ENCODE measurements at regions not wholly inside any gene's neighbourhood (a gene's known extent, or its start where the extent isn't known, plus 50 kb on each side); places are given as distances from the start of the nearest gene placed in this dataset.

DNA sequence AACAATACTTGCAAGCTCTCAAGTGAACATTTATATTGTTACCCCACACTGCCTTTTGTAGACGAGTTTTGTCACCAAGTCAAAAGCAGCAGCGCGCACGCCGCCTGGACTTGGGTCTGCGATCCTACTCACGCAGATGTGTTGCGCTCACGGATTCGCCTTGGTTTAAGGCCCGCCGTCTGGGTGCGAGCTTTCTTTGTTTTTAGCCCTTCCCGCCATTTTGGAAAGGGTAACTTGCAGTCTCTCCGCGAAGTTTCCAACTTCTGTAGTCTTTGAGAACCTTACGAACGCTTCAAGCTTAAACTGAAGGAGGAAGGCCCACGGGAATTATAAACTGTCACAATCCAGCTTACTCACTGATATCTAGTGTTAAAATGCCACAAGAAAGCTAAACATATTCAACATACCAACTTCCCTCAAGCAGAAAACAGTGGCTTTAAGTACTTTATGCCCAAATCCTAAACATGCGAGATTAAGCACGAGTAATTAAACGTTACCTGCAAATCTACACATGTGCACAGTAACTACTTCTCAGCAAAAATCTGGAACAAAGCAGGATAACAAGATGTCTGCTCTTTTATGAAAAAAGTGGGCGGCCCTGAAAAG, 80.4 kb upstream of the BTN3A2 start:
- DNase-seq, result peak; percentile 53 to 75 (median 58)

GRCh38 chr6:26285143-26286134, 79.6 kb upstream of the BTN3A2 start:
- peaks cover 0 to 6% (median 0%) of the 10 kb centered on the region in 12 donors for H3K9me3 ChIP-seq
- ATAC-seq, result peak; percentile 94 to 96 (median 94)
- intact Hi-C loops (cut with DNase I), result loop anchor here in 7 of 10 donors (1.0 to 10.0 kb wide), 13 partner anchors 27 to 1189 kb away; partner anchors contain the start of gene ZNF184 (in 1 of the 7)

More for the DNA sequence above, 80.4 kb upstream of the BTN3A2 start:
- no peaks in the 10 kb centered on the region for H3K27me3 ChIP-seq
- 0 to 1% (median 0%) methylated on average over 23 of the region's 23 CpGs for WGBS, 4 donors
- H3K9me3 ChIP-seq, result peaks cover 0 to 6% (median 0%) of the 10 kb centered on the region in 12 donors
- peak overlapping the region; percentile 55 to 91 (median 72) for H3K4me3 ChIP-seq
- H3K36me3 ChIP-seq, result peaks cover 0 to 10% (median 5%) of the 10 kb centered on the region in 9 donors
- H3K27ac ChIP-seq, result peak overlapping the region; percentile 88 to 98 (median 97)
- peaks cover 0 to 28% (median 9%) of the 10 kb centered on the region in 12 donors for H3K4me1 ChIP-seq
- intact Hi-C loops (cut with DNase I), result loop anchor here in 7 of 10 donors (2.0 to 10.0 kb wide), 13 partner anchors 28 to 1190 kb away; partner anchors contain the start of gene ZNF184 (in 1 of the 7)
- peak in 3 of 4 donors; percentile 7 to 26 (median 18) for ATAC-seq
- TF ChIP-seq CTCF (IDR thresholded peaks at IDR 0.05) (no peak), POLR2A (IDR thresholded peaks at IDR 0.05) (peak in 1 of 2 donors; percentile 8)

GRCh38 chr6:26286168-26286877, 78.7 kb upstream of the BTN3A2 start:
- WGBS, 4 donors, result 5 to 8% (median 7%) methylated on average over 18 of the region's 18 CpGs
- Histone ChIP-seq H3K9me3 (peaks cover 0 to 6% (median 0%) of the 10 kb centered on the region in 12 donors), H3K4me1 (peaks cover 0 to 28% (median 9%) of the 10 kb centered on the region in 12 donors), H3K27ac (peak overlapping the region; percentile 88 to 98 (median 97)), H3K4me3 (peak overlapping the region; percentile 55 to 91 (median 72)), H3K36me3 (peaks cover 0 to under 1% (median 0%) of the 10 kb centered on the region in 9 donors), H3K27me3 (no peaks in the 10 kb centered on the region)
- peak; percentile 68 to 71 (median 70) for ATAC-seq
- DNase-seq, result peak; percentile 41 to 75 (median 53)
- intact Hi-C loops (cut with DNase I), result loop anchor here in 7 of 10 donors (1.0 to 10.0 kb wide), 13 partner anchors 26 to 1188 kb away; partner anchors contain the start of gene ZNF184 (in 1 of the 7)
- TF ChIP-seq POLR2A (IDR thresholded peaks at IDR 0.05) (no peak), CTCF (IDR thresholded peaks at IDR 0.05) (no peak)

More at GRCh38 chr6:26285143-26286134, 79.6 kb upstream of the BTN3A2 start:
- peak; percentile 96 to 98 (median 98) for DNase-seq
- Histone ChIP-seq H3K4me3 (peak overlapping the region; percentile 55 to 91 (median 72)), H3K27me3 (no peaks in the 10 kb centered on the region), H3K4me1 (peaks cover 0 to 28% (median 9%) of the 10 kb centered on the region in 12 donors), H3K27ac (peak overlapping the region; percentile 88 to 98 (median 97)), H3K36me3 (peaks cover 0 to 10% (median 5%) of the 10 kb centered on the region in 9 donors)
- TF ChIP-seq POLR2A (IDR thresholded peaks at IDR 0.05) (peak in 1 of 2 donors; percentile 78), CTCF (IDR thresholded peaks at IDR 0.05) (no peak)
- WGBS, 4 donors, result 0 to 1% (median 0%) methylated on average over 52 to 53 of the region's 53 CpGs
